H9 (cell line): ENCODE measurements at regions not wholly inside any gene's neighbourhood (a gene's known extent, or its start where the extent isn't known, plus 50 kb on each side); places are given as distances from the start of the nearest gene placed in this dataset.

Experiments used
- DNase-seq: peaks from one replicate; pipeline ENCODE4 v3.0.0-alpha.2; 2017
- H2AFZ ChIP-seq: one replicate; pipeline ENCODE4 v1.6.1; 2013; ENCODE audit warnings: mild to moderate bottlenecking, low read length, control low read depth, moderate library complexity
- H2AK5ac ChIP-seq: 2 replicates; pipeline ENCODE4 v1.6.1; 2013; ENCODE audit warnings: low read length, control low read depth, mixed read lengths; ENCODE audit not compliant: insufficient read length
- H2BK120ac ChIP-seq: one replicate; pipeline ENCODE4 v1.6.1; 2013; ENCODE audit warnings: low read depth, mild to moderate bottlenecking, low read length, control low read depth, inconsistent platforms; ENCODE audit not compliant: poor library complexity, severe bottlenecking
- H2BK12ac ChIP-seq: 2 replicates; pipeline ENCODE4 v1.6.1; 2013; ENCODE audit warnings: low read length, control low read depth, mixed read lengths, low read depth; ENCODE audit not compliant: insufficient read length
- H2BK15ac ChIP-seq: 2 replicates; pipeline ENCODE4 v1.6.1; 2013; ENCODE audit warnings: low read depth, low read length, control low read depth
- H2BK20ac ChIP-seq: one replicate; pipeline ENCODE4 v1.6.1; 2013; ENCODE audit warnings: low read depth, mild to moderate bottlenecking, low read length, control low read depth, inconsistent platforms; ENCODE audit not compliant: poor library complexity, severe bottlenecking
- H2BK5ac ChIP-seq: 2 replicates; pipeline ENCODE4 v1.6.1; 2013; ENCODE audit warnings: low read length, control low read depth, mixed read lengths; ENCODE audit not compliant: insufficient read length
- H3K14ac ChIP-seq: 2 replicates; pipeline ENCODE4 v1.6.1; 2013; ENCODE audit warnings: low read length, control low read depth; ENCODE audit not compliant: insufficient read depth
- H3K18ac ChIP-seq: 2 replicates; pipeline ENCODE4 v1.6.1; 2013; ENCODE audit warnings: low read depth, mild to moderate bottlenecking, mixed read lengths, low read length, control low read depth; ENCODE audit not compliant: insufficient read length
- H3K23ac ChIP-seq: 2 replicates; pipeline ENCODE4 v1.6.1; 2013; ENCODE audit warnings: low read length, control low read depth, mixed read lengths, low read depth; ENCODE audit not compliant: insufficient read length
- H3K23me2 ChIP-seq: 2 replicates; pipeline ENCODE4 v1.6.1; 2013; ENCODE audit warnings: low read depth, mild to moderate bottlenecking, mixed read lengths, low read length, control low read depth; ENCODE audit not compliant: insufficient read length, poor library complexity, severe bottlenecking
- H3K27ac ChIP-seq: 2 replicates; pipeline ENCODE4 v1.5.1; 2013; ENCODE audit warnings: low read length, control low read depth, mixed read lengths, low read depth; ENCODE audit not compliant: insufficient read length
- H3K27me3 ChIP-seq: 2 replicates; pipeline ENCODE4 v1.6.1; 2013; ENCODE audit warnings: low read length, control low read depth, inconsistent platforms; ENCODE audit not compliant: insufficient read depth
- H3K4ac ChIP-seq: 2 replicates; pipeline ENCODE4 v1.6.1; 2013; ENCODE audit warnings: low read depth, mild to moderate bottlenecking, control low read depth, inconsistent platforms, low read length, moderate library complexity
- H3K4me1 ChIP-seq: 2 replicates; pipeline ENCODE4 v1.6.1; 2013; ENCODE audit warnings: low read length, control low read depth, inconsistent platforms; ENCODE audit not compliant: insufficient read depth
- H3K4me2 ChIP-seq: 2 replicates; pipeline ENCODE4 v1.6.1; 2013; ENCODE audit warnings: low read length, control low read depth, mixed read lengths; ENCODE audit not compliant: insufficient read length, insufficient read depth
- H3K56ac ChIP-seq: 2 replicates; pipeline ENCODE4 v1.6.1; 2013; ENCODE audit warnings: low read depth, mild to moderate bottlenecking, mixed read lengths, low read length, control low read depth; ENCODE audit not compliant: insufficient read length
- H3K79me1 ChIP-seq: 2 replicates; pipeline ENCODE4 v1.6.1; 2013; ENCODE audit warnings: low read depth, mild to moderate bottlenecking, moderate library complexity, low read length, control low read depth, inconsistent platforms; ENCODE audit not compliant: insufficient read depth, poor library complexity, severe bottlenecking
- H3K79me2 ChIP-seq: 2 replicates; pipeline ENCODE4 v1.6.1; 2013; ENCODE audit warnings: low read length, control low read depth, inconsistent platforms; ENCODE audit not compliant: insufficient read depth
- H3K9ac ChIP-seq: 2 replicates; pipeline ENCODE4 v1.6.1; 2013; ENCODE audit warnings: low read length, control low read depth, mixed read lengths; ENCODE audit not compliant: insufficient read length; ENCODE audit errors: extremely low read depth
- H3K9me3 ChIP-seq: one replicate; pipeline ENCODE4 v1.6.1; 2013; ENCODE audit warnings: low read depth, low read length, inconsistent platforms; ENCODE audit not compliant: control insufficient read depth
- H3T11ph ChIP-seq: one replicate; pipeline ENCODE4 v1.6.1; 2013; ENCODE audit warnings: mild to moderate bottlenecking, low read length, control low read depth, inconsistent platforms
- H4K20me1 ChIP-seq: one replicate; pipeline ENCODE4 v1.6.1; 2013; ENCODE audit not compliant: control insufficient read depth, insufficient read length, insufficient read depth
- H4K5ac ChIP-seq: 2 replicates; pipeline ENCODE4 v1.6.1; 2013; ENCODE audit warnings: low read depth, mild to moderate bottlenecking, mixed read lengths, low read length, control low read depth; ENCODE audit not compliant: insufficient read length
- H4K8ac ChIP-seq: replicated peaks from 2 replicates; pipeline ENCODE4 v1.6.1; 2013; ENCODE audit warnings: low read length, control low read depth, mixed read lengths, low read depth; ENCODE audit not compliant: insufficient read length
- H4K91ac ChIP-seq: 2 replicates; pipeline ENCODE4 v1.6.1; 2013; ENCODE audit warnings: low read depth, mild to moderate bottlenecking, moderate library complexity, mixed read lengths, low read length, control low read depth; ENCODE audit not compliant: insufficient read length
- H3K27ac Mint-ChIP-seq, 3 experiments: 2 replicates in 2 of 3; 3 replicates in 1 of 3; pipeline ENCODE4 v1.8.0; 2020 to 2021; ENCODE audit warnings: mixed read lengths in 3 of 3, mild to moderate bottlenecking in 1 of 3, moderate library complexity in 1 of 3
- H3K27me3 Mint-ChIP-seq: 2 replicates; pipeline ENCODE4 v1.8.0; 2021; ENCODE audit warnings: low read depth, mild to moderate bottlenecking, moderate library complexity, mixed read lengths
- H3K36me3 Mint-ChIP-seq, 3 experiments: 2 replicates in 2 of 3; 3 replicates in 1 of 3; pipeline ENCODE4 v1.8.0; 2020 to 2021; ENCODE audit warnings: low read depth in 3 of 3, mixed read lengths in 3 of 3; ENCODE audit not compliant: insufficient read depth in 1 of 3
- H3K4me1 Mint-ChIP-seq, 2 experiments: 2 replicates each; pipeline ENCODE4 v1.8.0; 2020; ENCODE audit warnings: mixed read lengths in 2 of 2
- H3K4me3 Mint-ChIP-seq, 2 experiments: 2 replicates in 1 of 2; 3 replicates in 1 of 2; pipeline ENCODE4 v1.8.0; 2020 to 2021; ENCODE audit warnings: mild to moderate bottlenecking in 2 of 2, mixed read lengths in 2 of 2, moderate library complexity in 1 of 2
- H3K9me3 Mint-ChIP-seq, 2 experiments: 2 replicates in 1 of 2; 3 replicates in 1 of 2; pipeline ENCODE4 v1.8.0; 2020; ENCODE audit warnings: mild to moderate bottlenecking in 2 of 2, mixed read lengths in 2 of 2, moderate library complexity in 1 of 2
- WGBS: extraction: QIAGEN DNeasy Blood & Tissue Kit; methylation state at CpG from one replicate; pipeline ENCODE4 v1.1.7; 2013; ENCODE audit warnings: missing lambda C conversion rate, low lambda C conversion rate, mixed read lengths; ENCODE audit not compliant: insufficient read length; ENCODE audit errors: extremely low coverage; 5-methylcytosine and 5-hydroxymethylcytosine counted together
- TF ChIP-seq, protein P1 (sequence below): fragments of 200-600 bp; sonication (generic); conservative IDR thresholded peaks from 3 replicates; pipeline ENCODE4 v1.8.0; 2021; ENCODE audit warnings: antibody characterized with exemption, mild to moderate bottlenecking

DNA sequence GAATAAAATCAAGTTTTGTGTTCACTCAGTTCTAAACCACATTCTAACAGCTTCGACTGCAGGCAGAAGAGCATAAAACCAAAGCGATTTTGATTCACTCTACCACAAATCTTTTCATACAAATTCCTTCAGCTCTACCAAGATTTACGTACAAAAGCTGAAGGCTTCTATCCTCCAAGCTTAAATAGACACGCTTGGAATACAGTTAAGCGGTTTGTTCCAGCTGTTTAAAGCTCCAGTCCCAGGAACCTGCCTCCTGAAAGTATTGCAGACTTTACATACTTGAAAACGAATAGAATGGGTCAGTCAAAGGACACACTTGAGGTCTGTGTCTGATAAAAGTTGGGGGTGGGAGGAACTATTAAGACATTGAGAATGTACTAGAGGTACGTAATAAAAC lies 102.9 kb downstream of the MPP7 start:
- no peaks in the 10 kb centered on the region for H3K27me3 Mint-ChIP-seq
- H3K23ac ChIP-seq, result no peak overlapping the region
- DNase-seq, result no peak
- H4K5ac ChIP-seq, result no peak overlapping the region
- TF ChIP-seq, protein P1, sequence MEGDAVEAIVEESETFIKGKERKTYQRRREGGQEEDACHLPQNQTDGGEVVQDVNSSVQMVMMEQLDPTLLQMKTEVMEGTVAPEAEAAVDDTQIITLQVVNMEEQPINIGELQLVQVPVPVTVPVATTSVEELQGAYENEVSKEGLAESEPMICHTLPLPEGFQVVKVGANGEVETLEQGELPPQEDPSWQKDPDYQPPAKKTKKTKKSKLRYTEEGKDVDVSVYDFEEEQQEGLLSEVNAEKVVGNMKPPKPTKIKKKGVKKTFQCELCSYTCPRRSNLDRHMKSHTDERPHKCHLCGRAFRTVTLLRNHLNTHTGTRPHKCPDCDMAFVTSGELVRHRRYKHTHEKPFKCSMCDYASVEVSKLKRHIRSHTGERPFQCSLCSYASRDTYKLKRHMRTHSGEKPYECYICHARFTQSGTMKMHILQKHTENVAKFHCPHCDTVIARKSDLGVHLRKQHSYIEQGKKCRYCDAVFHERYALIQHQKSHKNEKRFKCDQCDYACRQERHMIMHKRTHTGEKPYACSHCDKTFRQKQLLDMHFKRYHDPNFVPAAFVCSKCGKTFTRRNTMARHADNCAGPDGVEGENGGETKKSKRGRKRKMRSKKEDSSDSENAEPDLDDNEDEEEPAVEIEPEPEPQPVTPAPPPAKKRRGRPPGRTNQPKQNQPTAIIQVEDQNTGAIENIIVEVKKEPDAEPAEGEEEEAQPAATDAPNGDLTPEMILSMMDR, result no peak
- no peak overlapping the region for H3K4me2 ChIP-seq
- no peak overlapping the region for H4K8ac ChIP-seq
- no peaks in the 10 kb centered on the region for H3K36me3 Mint-ChIP-seq
- H3K56ac ChIP-seq, result no peak overlapping the region
- H2AFZ ChIP-seq, result no peak overlapping the region
- H2BK12ac ChIP-seq, result no peak overlapping the region
- H3K27me3 ChIP-seq, result no peaks in the 10 kb centered on the region
- H2BK120ac ChIP-seq, result no peak overlapping the region
- H3K18ac ChIP-seq, result no peak overlapping the region
- no peaks in the 10 kb centered on the region for H3K79me1 ChIP-seq
- WGBS, result no CpG with 5 or more reads among the region's 7 CpGs
- no peak overlapping the region for H2BK20ac ChIP-seq
- H3K23me2 ChIP-seq, result no peaks in the 10 kb centered on the region
- H3K4me1 ChIP-seq, result no peaks in the 10 kb centered on the region
- no peak overlapping the region for H3K4ac ChIP-seq
- H3K27ac ChIP-seq, result no peak overlapping the region
- no peak overlapping the region for H2BK15ac ChIP-seq
- no peak overlapping the region for H3K4me3 Mint-ChIP-seq
- no peak overlapping the region for H3K14ac ChIP-seq
- no peaks in the 10 kb centered on the region for H4K20me1 ChIP-seq
- no peak overlapping the region for H4K91ac ChIP-seq
- no peak overlapping the region for H2BK5ac ChIP-seq
- H3K9ac ChIP-seq, result no peak overlapping the region
- H3T11ph ChIP-seq, result no peak overlapping the region
- H3K9me3 Mint-ChIP-seq, result no peaks in the 10 kb centered on the region
- no peaks in the 10 kb centered on the region for H3K79me2 ChIP-seq
- H3K27ac Mint-ChIP-seq, result no peak overlapping the region
- no peaks in the 10 kb centered on the region for H3K9me3 ChIP-seq
- no peak overlapping the region for H2AK5ac ChIP-seq
- H3K4me1 Mint-ChIP-seq, result 0 out of 4 replicates have a peak, but pooled peaks cover 2 to 3% of the 10 kb centered on the region in 2 experiments
